KBM-7 (cell line): ENCODE measurements at regions not wholly inside any gene's neighbourhood (a gene's known extent, or its start where the extent isn't known, plus 50 kb on each side); places are given as distances from the start of the nearest gene placed in this dataset.
"Not testable (repeated sequence)": the region's sequence is repeated elsewhere in the genome, so short reads cannot be mapped to it uniquely, and the experiment has no call there.

Experiments
- DNase-seq: peaks from one replicate; pipeline ENCODE4 v3.0.0-alpha.2; 2015
- in situ Hi-C: fragments of 300-500 bp; cut with MboI; formaldehyde crosslinking; loops from 2 replicates; pipeline ENCODE4 v1.14.3; 2020; ENCODE audit warnings: low sequenced_read_pairs, low pct_unique_long_range_greater_than_20kb, mixed read lengths

DNA sequence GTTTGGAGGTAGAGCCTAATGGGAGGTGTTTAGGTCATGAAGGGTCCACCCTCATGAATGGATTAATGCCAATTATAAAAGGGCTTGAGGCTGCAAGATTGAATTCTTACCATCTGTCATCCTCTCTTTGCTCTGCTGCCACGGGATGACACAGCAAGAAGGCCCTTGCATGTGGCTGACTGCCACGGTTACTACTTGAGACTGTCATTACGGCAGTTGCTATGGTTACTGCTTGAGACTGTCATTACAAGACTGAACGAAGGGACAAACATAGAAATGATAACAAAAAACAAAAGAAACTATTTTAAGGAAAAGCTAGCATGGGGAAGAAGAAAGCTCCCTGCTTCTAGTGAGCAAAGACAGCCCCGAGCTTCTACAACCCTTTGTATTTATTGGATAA is 715.0 kb downstream of the TFAP2A start:
- DNase-seq = no peak
- in situ Hi-C loops = no loop called here

DNA sequence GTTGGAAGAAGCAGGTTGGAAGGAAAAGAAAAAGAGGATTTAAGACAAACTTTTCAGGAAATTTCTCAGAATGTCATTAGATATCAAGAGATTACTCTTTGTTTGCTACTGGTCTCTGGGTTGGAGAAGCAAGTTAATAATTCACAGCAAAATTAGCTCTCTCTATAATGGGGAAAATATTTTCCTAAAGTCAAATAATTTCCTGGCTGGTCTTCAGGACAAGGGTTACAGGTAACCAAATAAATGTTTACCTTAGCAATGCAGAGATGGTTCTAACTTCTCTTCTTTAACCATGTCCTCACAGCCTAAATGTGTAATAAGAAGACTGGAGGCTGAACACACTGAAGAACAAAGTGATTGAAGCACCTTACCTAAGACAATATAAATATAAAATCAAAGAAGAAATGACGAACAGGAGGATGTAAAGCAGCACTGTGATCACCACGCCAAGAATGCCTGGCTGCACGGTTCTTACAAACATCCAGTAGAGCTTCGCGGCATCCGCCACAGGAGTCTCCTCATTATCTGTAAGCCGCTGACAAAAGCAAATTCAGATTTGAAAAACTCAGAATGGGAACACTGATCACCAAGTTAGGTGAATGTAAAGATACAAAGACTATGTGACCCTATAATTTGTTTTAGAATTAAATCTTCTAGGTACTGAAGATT is 717.5 kb downstream of the TFAP2A start:
- in situ Hi-C loops = no loop called here
- no peak for DNase-seq

DNA sequence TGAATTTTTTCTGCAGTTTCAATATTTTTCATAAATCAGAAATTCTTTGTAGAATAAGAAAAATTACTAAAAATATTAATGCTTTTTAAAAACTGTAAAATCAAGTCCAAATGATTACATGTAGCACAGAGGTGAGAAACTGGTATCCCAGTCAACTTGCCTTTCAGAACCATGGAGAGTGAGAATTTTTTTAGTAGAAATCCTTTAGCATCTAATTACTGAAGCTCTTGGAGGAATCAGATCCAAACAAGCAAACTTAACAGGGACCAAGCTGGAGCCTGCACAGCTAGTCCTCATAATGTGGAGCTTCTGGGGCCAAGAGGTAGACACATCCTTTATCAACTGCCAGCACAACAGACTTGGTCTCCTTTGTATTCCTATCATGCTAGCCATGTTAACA is 724.5 kb downstream of the TFAP2A start:
- in situ Hi-C loops = no loop called here
- no peak for DNase-seq

DNA sequence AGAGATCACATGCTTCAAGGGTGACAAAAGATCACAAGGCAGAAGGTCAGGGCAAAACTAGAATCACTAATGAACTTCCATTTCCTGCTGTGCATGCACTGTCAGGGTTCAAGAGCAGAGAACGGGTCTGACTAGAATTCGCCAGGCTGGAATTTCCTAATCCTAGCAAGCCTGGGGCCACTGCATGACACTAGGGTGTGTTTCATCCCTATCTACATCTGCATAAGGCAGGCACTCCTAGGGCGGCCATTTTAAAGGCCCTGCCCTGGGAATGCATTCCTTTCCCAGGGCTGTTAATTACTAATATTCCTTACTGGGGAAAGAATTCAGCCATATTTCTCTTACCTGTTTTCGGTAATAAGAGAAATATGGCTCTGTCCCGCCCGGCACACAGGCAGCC is 734.1 kb downstream of the TFAP2A start:
- DNase-seq, in situ Hi-C loops: not testable (repeated sequence)

DNA sequence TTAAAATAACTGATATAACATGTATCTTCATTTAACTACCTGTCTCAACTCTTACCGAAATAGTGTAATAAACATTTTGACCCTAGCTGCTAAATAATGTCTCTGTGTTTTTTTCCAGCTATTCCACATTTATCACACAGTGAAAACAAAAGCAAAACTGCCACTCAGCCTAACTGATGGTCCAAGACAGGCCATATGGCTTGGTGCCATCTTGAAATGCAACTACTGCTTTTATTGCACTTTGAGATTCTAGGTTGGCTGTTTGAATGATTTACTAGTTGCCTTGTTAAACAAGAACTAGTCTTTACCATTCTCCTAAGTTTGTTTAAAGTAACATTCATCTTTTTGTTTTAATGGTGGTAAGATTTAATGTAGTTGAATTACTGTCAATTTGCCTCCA is 739.8 kb downstream of the TFAP2A start:
- in situ Hi-C loops = no loop called here
- no peak for DNase-seq

DNA sequence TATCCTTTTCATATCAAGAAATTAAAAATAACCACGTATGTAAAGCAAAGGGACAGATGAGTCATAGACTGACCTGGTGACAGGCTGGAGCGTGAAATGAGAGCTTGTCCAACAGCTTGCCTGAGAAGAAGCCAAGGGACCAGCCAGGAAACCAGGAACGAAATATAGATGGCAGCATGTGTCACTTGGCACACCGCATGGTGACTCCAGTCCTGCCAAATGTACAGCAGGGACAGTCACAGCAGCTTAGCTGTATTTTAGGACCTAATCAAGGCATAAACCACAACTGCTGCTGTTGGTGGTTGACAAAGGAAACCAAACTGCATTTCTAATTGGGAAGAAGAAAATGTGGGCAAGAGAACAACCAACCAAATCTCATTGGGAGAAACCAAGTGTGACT is 755.0 kb downstream of the TFAP2A start:
- in situ Hi-C loops = no loop called here
- no peak for DNase-seq

DNA sequence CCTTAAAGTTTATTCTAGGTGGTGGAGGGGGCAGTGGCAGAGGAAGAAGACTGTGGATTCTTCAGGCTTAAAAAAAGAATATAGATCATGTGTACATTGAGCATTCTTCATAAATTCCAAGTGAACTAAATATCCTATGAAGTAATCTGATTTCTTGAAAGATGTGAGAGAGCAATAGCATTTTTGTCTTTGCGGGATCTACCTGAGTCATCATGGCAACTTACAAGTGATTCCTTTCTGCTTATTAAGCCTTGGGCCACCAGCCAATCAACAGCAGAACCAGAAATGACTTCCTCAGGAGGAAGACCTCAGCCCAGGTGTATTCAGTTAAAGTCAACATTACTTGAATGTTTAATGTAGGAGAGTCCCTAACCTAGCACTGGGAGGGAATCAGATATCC is 756.9 kb downstream of the TFAP2A start:
- no peak for DNase-seq
- in situ Hi-C loops = no loop called here

DNA sequence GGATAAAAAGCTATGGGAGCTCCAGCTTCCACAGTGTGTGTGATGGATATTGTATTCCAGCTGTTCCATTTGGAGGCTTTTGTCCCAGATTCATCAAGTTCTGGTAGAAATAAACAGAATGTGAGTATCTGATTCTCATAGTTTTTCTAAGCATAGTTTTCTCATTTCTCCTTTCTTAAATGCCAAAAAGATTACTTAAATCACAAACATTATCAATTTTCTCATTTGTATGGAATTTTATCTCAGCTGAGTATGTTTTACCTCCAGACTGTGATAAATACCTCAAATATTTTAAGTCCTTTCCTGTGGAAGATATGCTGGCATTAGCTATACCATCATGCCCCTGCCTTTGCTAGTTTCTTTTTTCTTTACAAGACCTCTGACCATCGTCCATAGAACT is 767.3 kb downstream of the TFAP2A start:
- in situ Hi-C loops = no loop called here
- DNase-seq = no peak

DNA sequence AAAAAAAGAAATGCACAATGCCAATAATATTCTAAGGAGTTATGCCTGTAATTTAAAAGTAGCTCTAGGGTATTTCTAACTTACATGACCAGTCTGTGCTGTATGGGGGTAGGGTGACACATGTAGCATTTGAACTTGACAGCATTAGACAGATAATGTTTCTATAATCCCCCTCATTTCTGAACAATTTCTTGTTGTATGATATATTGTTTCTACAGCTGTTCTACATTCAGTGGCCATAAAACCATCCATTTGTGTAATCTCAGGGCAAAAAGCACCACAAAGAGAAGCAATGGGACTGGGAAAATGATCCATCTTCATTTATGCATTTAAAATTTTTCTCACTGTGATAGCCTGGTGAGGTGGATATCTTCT is 767.8 kb downstream of the TFAP2A start:
- no peak for DNase-seq
- in situ Hi-C loops = no loop called here

DNA sequence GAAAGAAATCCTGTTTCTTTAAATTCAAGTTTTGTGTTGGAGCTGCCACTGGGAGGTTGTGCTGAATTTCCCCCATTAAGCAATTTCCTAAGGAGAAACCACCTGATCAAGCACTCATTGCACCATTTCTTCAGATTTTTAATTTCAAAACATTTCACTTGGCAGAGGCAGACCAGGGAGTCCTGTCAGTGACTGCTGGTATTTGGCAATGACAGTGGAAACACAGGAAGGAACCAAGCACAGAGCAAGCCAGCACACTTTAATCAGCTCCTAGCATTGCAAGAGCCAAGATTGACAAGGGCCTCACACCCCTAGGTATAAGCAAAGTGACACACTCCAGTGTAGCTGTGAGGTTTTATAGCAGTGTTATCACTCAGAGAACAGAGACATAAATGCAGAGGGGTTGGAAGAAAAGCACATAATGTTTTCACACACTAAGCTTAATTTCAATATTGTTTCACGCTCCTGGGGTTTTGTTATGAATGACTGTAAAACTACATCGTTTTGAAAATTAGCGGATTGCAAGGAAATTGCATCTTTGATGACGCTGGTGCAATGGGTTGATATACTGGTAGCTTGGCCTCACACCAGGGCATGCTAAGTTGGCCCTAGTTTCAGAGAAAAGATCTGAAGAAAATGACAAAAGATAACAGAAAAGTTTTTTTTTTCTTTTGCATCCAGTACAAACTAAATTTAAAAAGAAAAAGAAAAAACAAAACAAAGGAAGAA is 768.4 kb downstream of the TFAP2A start:
- no peak for DNase-seq
- in situ Hi-C loops = no loop called here

DNA sequence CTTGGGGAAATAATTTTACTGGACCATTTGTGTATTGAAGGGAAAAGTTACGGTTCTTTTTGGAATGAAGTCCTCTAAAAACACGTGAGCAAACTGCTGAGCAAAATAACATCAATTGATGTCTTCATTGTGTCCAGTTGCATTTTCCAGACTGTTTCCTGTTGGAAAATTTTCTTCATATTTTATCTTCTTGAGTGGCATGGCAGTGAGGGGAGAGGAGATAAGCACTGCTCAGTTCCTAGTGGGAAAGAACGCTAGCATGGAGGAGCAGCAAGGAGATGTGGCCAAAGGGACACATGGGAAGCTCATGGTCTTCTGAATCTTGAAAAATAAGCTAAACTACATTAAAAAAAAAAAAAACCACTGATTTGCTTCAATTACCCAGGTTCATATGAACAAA is 776.0 kb downstream of the TFAP2A start:
- in situ Hi-C loops = no loop called here
- no peak for DNase-seq

DNA sequence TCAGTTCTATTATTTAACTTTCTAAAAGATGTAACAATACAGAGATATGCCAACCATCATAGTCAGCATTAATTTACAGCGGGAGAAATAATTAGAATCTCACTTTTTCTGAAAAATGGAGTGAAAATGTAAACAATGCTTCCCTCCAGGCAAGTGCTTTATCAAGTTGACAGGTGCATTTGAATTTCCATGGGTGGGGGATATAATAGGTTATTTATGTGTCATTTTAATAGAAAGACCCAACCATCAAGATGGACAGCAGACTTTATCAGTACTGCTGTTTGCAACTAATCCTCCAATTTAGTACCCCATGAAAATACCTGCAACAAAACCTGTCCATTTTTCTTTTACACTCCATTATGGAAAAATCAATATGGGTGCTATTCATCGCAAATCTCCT is 780.1 kb downstream of the TFAP2A start:
- in situ Hi-C loops = no loop called here
- DNase-seq = no peak

DNA sequence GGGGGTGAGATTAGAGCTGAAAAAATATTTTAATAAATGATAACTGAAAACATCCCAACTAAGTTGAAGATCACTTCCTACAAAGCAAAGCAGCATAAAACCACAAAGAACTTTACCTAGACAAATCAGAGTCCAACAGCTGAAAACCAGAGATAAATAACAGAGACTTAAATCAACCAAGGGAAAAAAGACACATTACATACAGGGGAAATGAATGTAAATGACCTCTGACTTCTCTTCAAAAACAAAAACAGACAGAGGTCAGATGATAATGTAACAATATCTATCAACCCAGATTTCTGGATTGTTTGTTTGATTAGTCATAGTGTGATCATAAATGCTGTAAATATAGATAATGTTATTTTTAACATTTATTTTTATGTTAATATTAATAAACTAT is 782.8 kb downstream of the TFAP2A start:
- DNase-seq = no peak
- in situ Hi-C loops = no loop called here

DNA sequence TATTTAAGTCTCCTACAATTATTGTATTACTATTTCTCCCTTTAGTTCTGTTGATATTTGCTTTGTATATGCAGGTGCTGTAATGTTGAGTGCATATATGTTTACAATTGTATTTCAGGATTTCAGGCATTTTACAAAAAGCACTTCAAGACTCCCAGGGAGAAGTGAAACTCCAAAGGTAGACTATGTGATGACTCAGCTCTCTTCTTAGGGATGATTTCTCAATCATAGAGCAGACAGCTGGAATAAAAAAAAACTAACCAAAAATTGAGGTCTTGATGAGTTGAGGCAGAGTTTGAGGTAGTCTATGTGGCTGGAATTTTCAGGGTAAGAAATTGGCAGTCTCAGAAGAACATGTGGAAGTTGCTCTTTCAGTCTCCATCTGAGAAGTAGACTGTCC is 786.1 kb downstream of the TFAP2A start:
- DNase-seq = no peak
- in situ Hi-C loops = no loop called here

DNA sequence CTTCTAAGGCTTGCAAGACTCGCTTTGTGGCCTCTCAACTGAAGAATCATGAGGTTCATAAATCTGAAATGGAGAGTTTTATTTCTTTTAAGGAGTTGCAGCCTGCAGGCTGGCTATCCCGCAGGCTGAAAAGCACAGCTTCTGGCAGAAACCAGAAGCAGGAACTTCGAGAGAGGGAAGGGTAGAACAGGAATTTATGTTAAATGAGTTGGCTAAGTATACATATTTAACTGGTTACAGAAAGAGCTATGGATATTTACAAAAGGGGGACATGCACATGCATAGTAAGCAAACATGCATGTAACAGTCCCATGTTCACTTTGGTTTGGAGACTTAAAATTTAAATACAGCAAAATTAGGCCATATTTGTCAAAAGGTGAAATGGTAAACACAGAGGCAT is 787.0 kb downstream of the TFAP2A start:
- no peak for DNase-seq
- in situ Hi-C loops = no loop called here

DNA sequence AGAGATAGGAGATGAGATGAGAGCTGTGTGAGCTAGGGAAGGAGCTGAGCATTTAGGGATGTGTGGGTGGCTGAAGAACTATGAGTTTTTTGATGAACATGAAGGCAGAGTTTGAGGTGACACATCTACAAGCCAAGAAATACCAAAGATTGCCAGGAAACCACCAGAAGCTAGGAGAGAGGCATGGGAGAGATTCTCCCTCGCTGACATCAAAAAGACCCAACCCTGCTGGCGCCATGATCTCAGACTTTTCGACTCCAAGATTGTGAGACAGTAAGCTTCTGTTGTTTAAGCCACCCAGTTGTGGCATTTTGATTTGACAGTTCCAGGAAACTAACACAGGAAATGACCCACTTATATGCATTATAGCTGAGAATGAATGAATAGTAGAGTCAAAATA is 790.9 kb downstream of the TFAP2A start:
- DNase-seq = no peak
- in situ Hi-C loops = no loop called here

DNA sequence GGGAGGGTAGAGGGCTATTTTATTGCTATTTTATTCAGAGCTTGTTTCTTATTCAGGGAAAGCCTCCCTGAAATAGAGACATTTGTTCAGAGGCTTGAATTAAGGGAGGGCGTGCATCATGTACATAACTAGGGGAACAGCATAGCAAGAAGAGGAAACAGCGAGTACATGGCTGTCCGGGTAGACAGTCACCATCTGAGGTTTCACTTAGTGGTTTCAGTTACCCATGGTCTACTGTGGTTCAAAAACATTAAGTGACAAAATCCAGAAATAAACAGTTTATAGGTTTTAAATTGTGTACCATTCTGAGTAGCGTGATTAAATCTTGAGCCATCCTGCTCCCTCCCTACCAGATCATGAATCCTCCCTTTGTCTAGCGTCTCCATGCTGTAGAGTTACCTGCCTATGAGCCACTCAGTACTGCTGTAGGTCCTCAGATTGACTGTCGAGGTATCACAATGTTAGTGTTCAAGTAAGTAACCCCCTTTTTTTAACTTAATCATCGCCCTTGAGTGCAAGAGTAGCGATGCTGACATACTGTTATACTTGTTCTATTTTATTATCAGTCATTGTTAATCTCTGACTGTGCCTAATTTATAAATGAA is 791.5 kb downstream of the TFAP2A start:
- in situ Hi-C loops = no loop called here
- no peak for DNase-seq

DNA sequence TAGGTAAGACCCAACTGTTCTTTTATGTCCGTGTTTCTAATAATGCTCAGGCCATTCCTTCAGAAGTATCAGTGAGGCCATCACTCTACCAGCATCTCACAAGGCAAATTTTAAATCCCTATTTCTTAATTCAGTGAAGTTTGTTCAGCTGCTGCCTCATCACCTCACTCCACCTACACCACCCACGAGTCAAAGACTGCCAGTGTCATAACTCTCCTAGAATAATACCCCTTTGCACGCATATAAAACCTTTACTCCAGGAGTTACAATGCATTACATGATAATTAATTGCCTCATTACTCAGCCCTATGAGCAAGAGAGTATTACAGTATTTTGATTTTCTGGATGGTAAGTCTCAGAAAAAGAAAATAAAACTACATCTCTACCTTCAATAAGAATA is 793.6 kb downstream of the TFAP2A start:
- DNase-seq = no peak
- in situ Hi-C loops = no loop called here

DNA sequence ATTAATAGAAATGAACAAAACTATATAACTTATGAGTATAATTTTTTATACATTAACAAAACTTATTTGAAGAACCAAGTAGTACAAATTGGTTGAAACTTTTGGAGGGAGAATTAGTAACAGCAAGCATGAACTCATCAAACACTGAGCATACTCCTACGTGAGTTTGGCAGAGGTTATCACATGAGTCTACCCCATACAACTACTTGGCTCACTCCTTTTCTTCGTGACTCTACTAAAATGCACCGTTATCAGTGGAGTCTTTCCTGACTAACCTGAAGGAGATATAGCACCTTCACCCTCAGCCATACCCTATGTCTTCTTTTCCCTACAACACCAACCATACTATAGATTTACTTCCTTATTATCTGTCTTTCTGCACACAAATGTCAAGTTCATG is 794.2 kb downstream of the TFAP2A start:
- no peak for DNase-seq
- in situ Hi-C loops = no loop called here

DNA sequence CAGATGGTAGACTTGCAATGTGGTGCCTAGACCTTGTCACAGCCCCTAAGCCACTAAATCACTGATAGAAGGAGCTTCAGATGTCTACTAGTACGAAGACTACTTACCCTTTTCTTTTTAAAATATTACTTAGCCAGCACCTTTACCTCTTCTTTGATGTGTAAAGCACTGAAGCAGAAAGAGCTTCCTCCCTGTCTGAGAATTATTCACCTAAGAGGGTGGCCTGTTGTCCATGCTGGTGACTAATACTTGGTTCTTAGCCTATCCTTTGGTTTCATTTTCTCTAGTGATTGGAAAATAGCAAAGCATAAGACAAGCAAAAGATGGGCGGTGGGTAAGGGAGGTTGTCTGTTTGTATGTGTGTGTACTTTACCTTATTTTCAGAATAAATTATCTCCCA is 794.6 kb downstream of the TFAP2A start:
- in situ Hi-C loops = no loop called here
- DNase-seq = no peak

DNA sequence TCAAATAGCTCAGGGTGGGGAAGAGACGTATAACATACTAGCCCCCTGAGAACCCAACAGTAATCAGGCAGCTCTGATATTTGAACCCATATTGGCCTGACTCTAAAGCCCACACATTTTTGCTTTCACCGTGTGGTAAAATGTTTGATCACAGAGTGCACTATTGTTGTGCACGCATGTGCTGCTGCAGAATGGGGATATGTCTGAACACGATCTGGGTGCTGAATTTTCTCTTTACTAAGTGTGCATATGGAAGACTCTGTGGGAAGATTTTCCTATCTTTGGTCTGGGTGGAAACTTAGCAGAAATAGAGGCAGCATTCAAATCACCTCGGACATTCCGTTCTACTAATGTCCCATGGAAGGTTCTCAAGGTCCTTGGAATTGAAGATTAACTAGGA is 800.1 kb downstream of the TFAP2A start:
- no peak for DNase-seq
- in situ Hi-C loops = no loop called here
